Lower lobe of right lung (tissue), 2 donors: ENCODE measurements at regions not wholly inside any gene's neighbourhood (a gene's known extent, or its start where the extent isn't known, plus 50 kb on each side); places are given as distances from the start of the nearest gene placed in this dataset.

Experiments
- ATAC-seq, 2 donors: fragments of 200-7000 bp; cut with Tn5 transposase; one replicate each; pipeline ENCODE4 v1.9.1; 2020 to 2022; ENCODE audit warnings: mild to moderate bottlenecking in 2 of 2, moderate library complexity in 2 of 2
- DNase-seq: peaks from one replicate; pipeline ENCODE4 v3.0.0-alpha.2; 2020
- H3K27ac ChIP-seq: fragments of 200-600 bp; one replicate; pipeline ENCODE4 v1.8.0; 2022
- H3K27me3 ChIP-seq: fragments of 200-600 bp; one replicate; pipeline ENCODE4 v1.8.0; 2022; ENCODE audit warnings: low read depth
- H3K36me3 ChIP-seq: fragments of 200-600 bp; one replicate; pipeline ENCODE4 v1.8.0; 2022; ENCODE audit warnings: mild to moderate bottlenecking
- H3K4me1 ChIP-seq: fragments of 200-600 bp; one replicate; pipeline ENCODE4 v1.8.0; 2022
- H3K4me3 ChIP-seq: fragments of 200-600 bp; one replicate; pipeline ENCODE4 v1.8.0; 2022; ENCODE audit warnings: mild to moderate bottlenecking
- H3K9me3 ChIP-seq: fragments of 200-600 bp; one replicate; pipeline ENCODE4 v1.8.0; 2022
- CTCF ChIP-seq: fragments of 200-600 bp; IDR thresholded peaks from one replicate; pipeline ENCODE4 v1.8.0; 2022; ENCODE audit warnings: antibody characterized with exemption, mild to moderate bottlenecking
- intact Hi-C: fragments of 100-400 bp; cut with DNase I; formaldehyde crosslinking; loops from one replicate; pipeline ENCODE4 v1.11.0; 2022
- donor health status: DM: no; HTN: yes; CAD: no; lungs with severe emphysema.

DNA sequence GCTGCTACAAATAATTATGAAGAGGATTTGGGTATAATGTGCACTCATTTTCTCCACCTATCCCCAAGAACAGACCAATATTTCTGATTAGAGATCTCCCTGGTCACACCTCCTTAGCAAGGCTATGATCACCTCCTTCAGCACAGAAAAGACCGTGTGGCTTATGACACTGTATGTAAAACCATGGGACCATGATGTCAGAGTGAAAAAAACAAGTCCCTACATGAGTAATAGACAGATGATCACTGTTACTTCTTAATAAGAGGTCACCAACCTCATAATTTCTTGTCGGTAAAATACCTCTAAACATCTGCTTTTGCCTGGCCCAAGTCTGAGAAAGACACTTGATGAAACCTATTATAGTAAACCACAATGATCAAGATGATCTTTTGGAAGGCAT is 330.6 kb upstream of the F9 start:
- peaks cover 19% of the 10 kb centered on the region for H3K27me3 ChIP-seq
- H3K27ac ChIP-seq = no peak overlapping the region
- no peaks in the 10 kb centered on the region for H3K9me3 ChIP-seq
- intact Hi-C loops = no loop called here
- no peak for ATAC-seq
- H3K36me3 ChIP-seq = no peaks in the 10 kb centered on the region
- DNase-seq = no peak
- H3K4me1 ChIP-seq = no peaks in the 10 kb centered on the region
- no peak for TF ChIP-seq CTCF
- H3K4me3 ChIP-seq = no peak overlapping the region

GRCh38 chrX:139198936-139199335 is 331.6 kb upstream of the F9 start:
- H3K27ac ChIP-seq = no peak overlapping the region
- TF ChIP-seq CTCF = no peak
- no peak overlapping the region for H3K4me3 ChIP-seq
- H3K36me3 ChIP-seq = no peaks in the 10 kb centered on the region
- no peak for DNase-seq
- no peaks in the 10 kb centered on the region for H3K4me1 ChIP-seq
- no peak for ATAC-seq
- H3K27me3 ChIP-seq = peaks cover 9% of the 10 kb centered on the region
- intact Hi-C loops = no loop called here
- H3K9me3 ChIP-seq = no peaks in the 10 kb centered on the region

- no peak for TF ChIP-seq CTCF
- DNase-seq = no peak
- intact Hi-C loops = no loop called here
Measured at GRCh38 chrX:139196890-139197289, 333.6 kb upstream of the F9 start.

DNA sequence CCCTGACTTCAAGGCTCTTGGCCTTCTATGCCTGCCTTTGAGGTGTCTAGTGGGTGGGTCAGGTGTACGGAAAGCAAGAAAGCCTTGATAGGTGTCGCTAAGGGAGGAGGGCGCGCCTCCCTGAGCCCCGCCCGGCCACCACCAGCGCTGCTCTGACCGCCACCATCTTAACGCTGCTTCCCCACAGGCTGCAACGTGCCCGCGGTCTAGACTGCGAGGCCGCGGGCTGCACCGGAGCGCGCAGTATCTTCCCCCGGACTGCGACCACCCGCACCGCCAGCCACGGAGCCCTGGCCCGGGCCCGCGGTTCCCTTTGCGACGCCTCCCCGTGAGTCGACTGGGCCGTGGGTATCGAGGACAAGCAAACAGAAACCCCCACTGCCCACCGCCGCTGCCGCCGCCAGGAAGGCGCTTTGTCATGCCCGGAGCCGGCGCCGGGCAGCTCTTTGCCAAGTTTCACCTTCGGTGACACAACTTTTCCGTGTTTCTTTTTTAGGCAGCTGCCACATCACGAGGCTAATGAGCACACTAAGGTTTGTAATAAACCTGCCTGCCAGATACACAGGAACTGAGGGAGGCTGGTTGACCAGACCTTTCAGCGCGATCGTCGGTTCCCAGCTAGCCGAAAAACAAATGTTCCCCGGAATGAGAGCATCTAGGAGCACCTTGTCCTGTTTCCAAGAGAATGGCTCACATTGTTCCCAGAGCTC is 335.8 kb upstream of the F9 start:
- Histone ChIP-seq H3K9me3 (no peaks in the 10 kb centered on the region), H3K4me1 (no peaks in the 10 kb centered on the region), H3K36me3 (no peaks in the 10 kb centered on the region), H3K27ac (no peak overlapping the region), H3K4me3 (peak overlapping the region; percentile 47), H3K27me3 (no peaks in the 10 kb centered on the region)
- no peak for TF ChIP-seq CTCF
- ATAC-seq (peak; percentile 80 to 84), DNase-seq (peak; percentile 55)
- intact Hi-C loops = no loop called here

More at GRCh38 chrX:139196890-139197289, 333.6 kb upstream of the F9 start:
- Histone ChIP-seq H3K27me3 (no peaks in the 10 kb centered on the region), H3K4me1 (no peaks in the 10 kb centered on the region), H3K36me3 (no peaks in the 10 kb centered on the region), H3K4me3 (no peak overlapping the region), H3K9me3 (no peaks in the 10 kb centered on the region), H3K27ac (no peak overlapping the region)
- ATAC-seq = no peak

DNA sequence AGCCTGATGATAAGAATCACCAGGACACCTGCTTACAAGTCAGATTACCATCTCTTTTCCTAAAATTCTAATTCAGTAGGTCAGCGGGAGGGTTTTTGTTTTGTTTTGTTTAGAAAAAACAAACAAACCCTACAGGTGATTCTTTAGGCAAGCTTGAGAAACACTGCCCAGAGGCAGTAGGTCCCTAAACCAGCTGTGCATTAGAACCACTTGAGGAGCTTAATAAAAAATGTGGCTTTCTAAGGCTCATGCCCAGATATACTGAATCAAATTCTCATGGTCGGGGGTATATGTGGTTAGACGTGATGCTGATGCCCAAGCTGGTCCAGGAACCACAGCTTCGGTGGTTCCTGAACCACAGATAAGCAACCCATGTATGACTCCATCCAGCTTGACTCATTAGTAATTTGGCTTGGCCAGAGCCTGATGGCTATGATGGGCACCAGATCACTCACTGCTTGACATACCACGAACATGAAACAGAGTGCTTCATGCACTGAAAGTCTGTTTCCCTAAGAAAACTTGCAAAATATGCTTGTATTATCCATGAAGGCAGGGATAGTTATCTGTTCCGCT is 338.1 kb upstream of the F9 start:
- no peak for TF ChIP-seq CTCF
- Histone ChIP-seq H3K9me3 (no peaks in the 10 kb centered on the region), H3K27me3 (no peaks in the 10 kb centered on the region), H3K36me3 (no peaks in the 10 kb centered on the region), H3K4me3 (no peak overlapping the region), H3K4me1 (no peaks in the 10 kb centered on the region), H3K27ac (no peak overlapping the region)
- ATAC-seq (no peak), DNase-seq (no peak)
- intact Hi-C loops = no loop called here
